Natural killer cell (primary cell): ENCODE measurements at regions not wholly inside any gene's neighbourhood (a gene's known extent, or its start where the extent isn't known, plus 50 kb on each side); places are given as distances from the start of the nearest gene placed in this dataset.

ENCODE experiments used
- ATAC-seq, 3 donors: fragments of 150-1000 bp in 2 of 3; fragments of 200-7000 bp in 1 of 3; cut with Tn5 transposase; 1 replicate in 1 of 3; 2 replicates in 2 of 3; pipeline ENCODE4 v1.10.0; 2021; ENCODE audit warnings: mild to moderate bottlenecking in 2 of 3, moderate library complexity in 2 of 3
- DNase-seq, 2 donors: peaks; one replicate each; pipeline versions ENCODE4 v3.0.0 to v3.0.0-alpha.2; 2013 to 2021; ENCODE audit warnings: mixed read lengths in 1 of 2
- H3K27ac ChIP-seq: one replicate; pipeline ENCODE4 v1.5.1; 2013; ENCODE audit warnings: mild to moderate bottlenecking, low read length
- H3K27me3 ChIP-seq: one replicate; pipeline ENCODE4 v1.6.1; 2013; ENCODE audit warnings: low read length; ENCODE audit not compliant: control insufficient read depth, insufficient read depth
- H3K36me3 ChIP-seq: one replicate; pipeline ENCODE4 v1.6.1; 2013; ENCODE audit warnings: low read length; ENCODE audit not compliant: control insufficient read depth, insufficient read depth
- H3K4me1 ChIP-seq: one replicate; pipeline ENCODE4 v1.6.1; 2013; ENCODE audit warnings: low read length; ENCODE audit not compliant: control insufficient read depth, insufficient read depth
- H3K4me3 ChIP-seq: one replicate; pipeline ENCODE4 v1.5.1; 2013; ENCODE audit warnings: low read length
- H3K9me3 ChIP-seq: one replicate; pipeline ENCODE4 v1.6.1; 2013; ENCODE audit warnings: low read length; ENCODE audit not compliant: control insufficient read depth, insufficient read depth
- H3K27ac Mint-ChIP-seq, 2 donors: one replicate each; pipeline ENCODE4 v1.8.0; 2022; ENCODE audit warnings: mild to moderate bottlenecking in 2 of 2, mixed read lengths in 2 of 2, moderate library complexity in 1 of 2
- H3K27me3 Mint-ChIP-seq, 2 donors: one replicate each; pipeline ENCODE4 v1.8.0; 2022; ENCODE audit warnings: low read depth in 2 of 2, mixed read lengths in 2 of 2
- H3K36me3 Mint-ChIP-seq: one replicate; pipeline ENCODE4 v1.8.0; 2022; ENCODE audit warnings: mixed read lengths
- H3K4me1 Mint-ChIP-seq, 2 donors: one replicate each; pipeline ENCODE4 v1.8.0; 2022; ENCODE audit warnings: mixed read lengths in 2 of 2
- H3K4me3 Mint-ChIP-seq: one replicate; pipeline ENCODE4 v1.8.0; 2022; ENCODE audit warnings: mild to moderate bottlenecking, moderate library complexity, mixed read lengths
- H3K9me3 Mint-ChIP-seq, 2 donors: one replicate each; pipeline ENCODE4 v1.8.0; 2022; ENCODE audit warnings: mixed read lengths in 2 of 2
- WGBS: methylation state at CpG from one replicate; pipeline ENCODE4 v1.1.7; 2013; ENCODE audit warnings: missing lambda C conversion rate; ENCODE audit not compliant: insufficient coverage; 5-methylcytosine and 5-hydroxymethylcytosine counted together
- intact Hi-C: fragments of 100-400 bp; cut with micrococcal nuclease; formaldehyde crosslinking; loops from one replicate; pipeline ENCODE4 v1.14.2; 2022
- TF ChIP-seq, protein P1 (sequence below): fragments of 200-600 bp; IDR thresholded peaks from one replicate; pipeline ENCODE4 v1.8.0; 2022; ENCODE audit warnings: antibody characterized with exemption

DNA sequence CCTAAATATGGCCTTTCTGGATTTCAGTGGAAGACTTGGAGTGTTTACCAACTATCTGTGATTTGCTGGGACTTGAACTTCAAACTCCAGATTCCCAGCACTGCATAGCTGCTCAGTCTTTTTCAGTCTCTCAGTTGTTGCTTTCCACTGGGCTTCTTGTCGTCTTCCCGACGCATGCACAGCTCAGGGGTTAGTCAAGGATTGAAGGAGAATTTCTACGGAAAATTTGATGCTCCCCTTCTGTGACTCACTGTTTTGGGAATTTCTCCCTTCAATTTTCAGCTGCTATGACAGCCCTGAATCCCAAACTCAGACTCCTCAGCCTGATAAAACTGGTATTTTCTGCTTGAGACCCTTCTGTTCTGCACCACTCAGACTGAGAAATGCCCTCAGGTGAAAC, 91.7 kb downstream of the CYP26A1 start:
- ATAC-seq (no peak), DNase-seq (no peak)
- H3K9me3 Mint-ChIP-seq = peaks cover 4 to 5% of the 10 kb centered on the region in 2 donors
- H3K4me3 Mint-ChIP-seq = no peak overlapping the region
- Histone ChIP-seq H3K36me3 (no peaks in the 10 kb centered on the region), H3K9me3 (no peaks in the 10 kb centered on the region), H3K27ac (no peak overlapping the region), H3K4me1 (no peaks in the 10 kb centered on the region), H3K27me3 (no peaks in the 10 kb centered on the region), H3K4me3 (no peak overlapping the region)
- TF ChIP-seq, protein P1, sequence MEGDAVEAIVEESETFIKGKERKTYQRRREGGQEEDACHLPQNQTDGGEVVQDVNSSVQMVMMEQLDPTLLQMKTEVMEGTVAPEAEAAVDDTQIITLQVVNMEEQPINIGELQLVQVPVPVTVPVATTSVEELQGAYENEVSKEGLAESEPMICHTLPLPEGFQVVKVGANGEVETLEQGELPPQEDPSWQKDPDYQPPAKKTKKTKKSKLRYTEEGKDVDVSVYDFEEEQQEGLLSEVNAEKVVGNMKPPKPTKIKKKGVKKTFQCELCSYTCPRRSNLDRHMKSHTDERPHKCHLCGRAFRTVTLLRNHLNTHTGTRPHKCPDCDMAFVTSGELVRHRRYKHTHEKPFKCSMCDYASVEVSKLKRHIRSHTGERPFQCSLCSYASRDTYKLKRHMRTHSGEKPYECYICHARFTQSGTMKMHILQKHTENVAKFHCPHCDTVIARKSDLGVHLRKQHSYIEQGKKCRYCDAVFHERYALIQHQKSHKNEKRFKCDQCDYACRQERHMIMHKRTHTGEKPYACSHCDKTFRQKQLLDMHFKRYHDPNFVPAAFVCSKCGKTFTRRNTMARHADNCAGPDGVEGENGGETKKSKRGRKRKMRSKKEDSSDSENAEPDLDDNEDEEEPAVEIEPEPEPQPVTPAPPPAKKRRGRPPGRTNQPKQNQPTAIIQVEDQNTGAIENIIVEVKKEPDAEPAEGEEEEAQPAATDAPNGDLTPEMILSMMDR = no peak
- WGBS = 95% methylated on average over 4 of the region's 4 CpGs
- no peaks in the 10 kb centered on the region for H3K36me3 Mint-ChIP-seq
- no peak overlapping the region for H3K27ac Mint-ChIP-seq
- H3K4me1 Mint-ChIP-seq = no peaks in the 10 kb centered on the region
- peaks cover 11 to 25% of the 10 kb centered on the region in 2 donors for H3K27me3 Mint-ChIP-seq
- intact Hi-C loops = no loop called here

DNA sequence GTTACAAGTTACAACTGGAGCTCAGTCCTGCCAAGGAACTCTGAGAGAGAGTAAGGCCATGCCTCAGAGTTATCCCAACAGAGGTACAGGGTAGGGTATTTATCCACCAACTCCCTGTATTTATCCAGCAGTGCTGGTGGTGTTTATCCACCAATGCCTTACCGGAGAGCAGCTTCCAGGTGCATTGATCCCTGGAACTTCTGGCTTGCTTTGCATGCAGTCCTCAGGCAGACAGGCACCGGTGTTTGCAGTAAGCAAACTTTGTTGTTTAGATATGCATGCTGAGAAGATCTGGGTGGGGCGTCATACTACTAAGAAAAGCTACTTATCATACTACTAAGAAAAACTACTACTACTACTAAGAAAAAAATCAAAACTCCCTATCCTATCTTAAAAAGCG, 92.4 kb downstream of the CYP26A1 start:
- H3K27ac Mint-ChIP-seq = no peak overlapping the region
- DNase-seq = no peak
- H3K4me1 ChIP-seq = no peaks in the 10 kb centered on the region

DNA sequence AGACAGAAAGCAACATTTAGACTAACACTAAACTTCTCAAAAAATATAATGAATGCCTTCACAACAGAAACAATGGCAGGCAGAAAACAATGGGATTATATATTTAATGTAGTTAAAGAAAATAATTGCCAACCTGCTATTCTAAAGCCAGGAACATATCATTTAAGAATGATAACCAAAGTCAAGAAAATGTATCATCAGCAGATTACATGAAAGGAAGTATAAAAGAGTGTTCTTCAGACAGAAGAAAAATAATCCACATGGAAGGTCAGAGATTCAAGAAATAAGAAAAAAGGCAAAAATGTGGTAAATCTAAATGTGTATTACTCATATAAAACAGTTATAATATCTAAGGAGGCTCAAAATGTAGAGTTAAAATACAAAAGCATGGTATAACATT, 98.1 kb downstream of the CYP26A1 start:
- H3K27me3 ChIP-seq = no peaks in the 10 kb centered on the region
- H3K4me3 Mint-ChIP-seq = no peak overlapping the region
- peaks cover 4 to 7% of the 10 kb centered on the region in 2 donors for H3K9me3 Mint-ChIP-seq
- H3K27me3 Mint-ChIP-seq = peaks cover 9 to 12% of the 10 kb centered on the region in 2 donors
- TF ChIP-seq, protein P1 = no peak
- H3K36me3 Mint-ChIP-seq = no peaks in the 10 kb centered on the region
- no peak overlapping the region for H3K27ac ChIP-seq
- no peaks in the 10 kb centered on the region for H3K4me1 Mint-ChIP-seq
- no peaks in the 10 kb centered on the region for H3K9me3 ChIP-seq
- no peak for ATAC-seq
- no peaks in the 10 kb centered on the region for H3K36me3 ChIP-seq
- no peak overlapping the region for H3K27ac Mint-ChIP-seq
- no peak overlapping the region for H3K4me3 ChIP-seq
- no peaks in the 10 kb centered on the region for H3K4me1 ChIP-seq
- intact Hi-C loops = no loop called here
- DNase-seq = no peak

More for the DNA sequence above, 92.4 kb downstream of the CYP26A1 start:
- no peaks in the 10 kb centered on the region for H3K4me1 Mint-ChIP-seq
- ATAC-seq = no peak
- Histone ChIP-seq H3K4me3 (no peak overlapping the region), H3K27ac (no peak overlapping the region), H3K9me3 (no peaks in the 10 kb centered on the region), H3K36me3 (no peaks in the 10 kb centered on the region), H3K27me3 (no peaks in the 10 kb centered on the region)
- peaks cover 4 to 7% of the 10 kb centered on the region in 2 donors for H3K9me3 Mint-ChIP-seq
- peaks cover 12 to 25% of the 10 kb centered on the region in 2 donors for H3K27me3 Mint-ChIP-seq
- intact Hi-C loops = no loop called here
- H3K4me3 Mint-ChIP-seq = no peak overlapping the region
- no peaks in the 10 kb centered on the region for H3K36me3 Mint-ChIP-seq
- TF ChIP-seq, protein P1 = no peak
- 87% methylated on average over 4 of the region's 4 CpGs for WGBS

- 78% methylated on average over 7 of the region's 10 CpGs for WGBS
- no peaks in the 10 kb centered on the region for H3K4me1 Mint-ChIP-seq
Observed at GRCh38 chr10:93173967-93174845, 100.5 kb downstream of the CYP26A1 start.

More at GRCh38 chr10:93173967-93174845, 100.5 kb downstream of the CYP26A1 start:
- H3K27me3 Mint-ChIP-seq = peaks cover 5 to 12% of the 10 kb centered on the region in 2 donors
- TF ChIP-seq, protein P1 = no peak
- H3K4me3 ChIP-seq = no peak overlapping the region
- DNase-seq (no peak), ATAC-seq (no peak)
- H3K36me3 ChIP-seq = no peaks in the 10 kb centered on the region
- H3K36me3 Mint-ChIP-seq = no peaks in the 10 kb centered on the region
- no peaks in the 10 kb centered on the region for H3K4me1 ChIP-seq
- H3K27ac ChIP-seq = no peak overlapping the region
- H3K9me3 Mint-ChIP-seq = peaks cover 2 to 7% of the 10 kb centered on the region in 2 donors
- no peak overlapping the region for H3K27ac Mint-ChIP-seq
- no peaks in the 10 kb centered on the region for H3K27me3 ChIP-seq
- intact Hi-C loops = no loop called here
- no peaks in the 10 kb centered on the region for H3K9me3 ChIP-seq
- H3K4me3 Mint-ChIP-seq = no peak overlapping the region
